ENCODE measurements at regions not wholly inside any gene's neighbourhood (a gene's known extent, or its start where the extent isn't known, plus 50 kb on each side); places are given as distances from the start of the nearest gene placed in this dataset.

- no peaks in the 10 kb centered on the region for H3K79me2 ChIP-seq (ENCODE audit: insufficient read depth, low read length)
- TF ChIP-seq CTCF (IDR thresholded peaks at IDR 0.05; ENCODE audit: extremely low read depth, low read depth, low read length) = no peak
- no peaks in the 10 kb centered on the region for H3K36me3 ChIP-seq (ENCODE audit: insufficient read depth, low read length)
- no peak overlapping the region for H3K27ac ChIP-seq (ENCODE audit: low read depth, low read length)
- H3K4me2 ChIP-seq (ENCODE audit: insufficient read depth, low read length) = no peak overlapping the region
- H3K27me3 ChIP-seq (ENCODE audit: insufficient read depth, low read length) = no peaks in the 10 kb centered on the region
- no peak for DNase-seq (ENCODE audit: insufficient read length, low spot score, missing footprints)
- H3K4me3 ChIP-seq (ENCODE audit: insufficient read depth, low read length) = no peak overlapping the region
- no peaks in the 10 kb centered on the region for H3K4me1 ChIP-seq (ENCODE audit: insufficient read depth, low read length)
- H4K20me1 ChIP-seq (ENCODE audit: insufficient read depth, low read length) = no peaks in the 10 kb centered on the region
- H2AFZ ChIP-seq (ENCODE audit: low read length) = no peak overlapping the region
- H3K9me3 ChIP-seq (ENCODE audit: low read depth, low read length) = no peaks in the 10 kb centered on the region
These were observed 1519.5 kb downstream of the CDH11 start for GRCh38 chr16:63602206-63602927.

GRCh38 chr16:63596716-63597115 lies 1525.1 kb downstream of the CDH11 start:
- no peak for DNase-seq (ENCODE audit: insufficient read length, low spot score, missing footprints)
- TF ChIP-seq CTCF (IDR thresholded peaks at IDR 0.05; ENCODE audit: extremely low read depth, low read depth, low read length) = no peak
- no peaks in the 10 kb centered on the region for H3K79me2 ChIP-seq (ENCODE audit: insufficient read depth, low read length)
- H3K9me3 ChIP-seq (ENCODE audit: low read depth, low read length) = no peaks in the 10 kb centered on the region
- no peak overlapping the region for H2AFZ ChIP-seq (ENCODE audit: low read length)
- H3K4me3 ChIP-seq (ENCODE audit: insufficient read depth, low read length) = no peak overlapping the region
- H3K27me3 ChIP-seq (ENCODE audit: insufficient read depth, low read length) = no peaks in the 10 kb centered on the region
- no peaks in the 10 kb centered on the region for H4K20me1 ChIP-seq (ENCODE audit: insufficient read depth, low read length)
- H3K36me3 ChIP-seq (ENCODE audit: insufficient read depth, low read length) = no peaks in the 10 kb centered on the region
- H3K4me1 ChIP-seq (ENCODE audit: insufficient read depth, low read length) = no peaks in the 10 kb centered on the region
- H3K27ac ChIP-seq (ENCODE audit: low read depth, low read length) = no peak overlapping the region
- no peak overlapping the region for H3K4me2 ChIP-seq (ENCODE audit: insufficient read depth, low read length)

GRCh38 chr16:63592852-63593251 lies 1529.0 kb downstream of the CDH11 start:
- no peaks in the 10 kb centered on the region for H3K79me2 ChIP-seq (ENCODE audit: insufficient read depth, low read length)
- no peaks in the 10 kb centered on the region for H3K4me1 ChIP-seq (ENCODE audit: insufficient read depth, low read length)
- DNase-seq (ENCODE audit: insufficient read length, low spot score, missing footprints) = no peak
- no peaks in the 10 kb centered on the region for H4K20me1 ChIP-seq (ENCODE audit: insufficient read depth, low read length)
- no peak overlapping the region for H2AFZ ChIP-seq (ENCODE audit: low read length)
- H3K27me3 ChIP-seq (ENCODE audit: insufficient read depth, low read length) = no peaks in the 10 kb centered on the region
- H3K9me3 ChIP-seq (ENCODE audit: low read depth, low read length) = no peaks in the 10 kb centered on the region
- no peak overlapping the region for H3K4me2 ChIP-seq (ENCODE audit: insufficient read depth, low read length)
- TF ChIP-seq CTCF (IDR thresholded peaks at IDR 0.05; ENCODE audit: extremely low read depth, low read depth, low read length) = no peak
- H3K4me3 ChIP-seq (ENCODE audit: insufficient read depth, low read length) = no peak overlapping the region
- no peak overlapping the region for H3K27ac ChIP-seq (ENCODE audit: low read depth, low read length)
- H3K36me3 ChIP-seq (ENCODE audit: insufficient read depth, low read length) = no peaks in the 10 kb centered on the region

- Histone ChIP-seq H3K27ac (ENCODE audit: low read depth, low read length) (no peak overlapping the region), H3K4me3 (ENCODE audit: insufficient read depth, low read length) (no peak overlapping the region), H4K20me1 (ENCODE audit: insufficient read depth, low read length) (no peaks in the 10 kb centered on the region), H3K4me1 (ENCODE audit: insufficient read depth, low read length) (no peaks in the 10 kb centered on the region), H3K27me3 (ENCODE audit: insufficient read depth, low read length) (no peaks in the 10 kb centered on the region), H3K36me3 (ENCODE audit: insufficient read depth, low read length) (no peaks in the 10 kb centered on the region), H3K4me2 (ENCODE audit: insufficient read depth, low read length) (no peak overlapping the region), H3K79me2 (ENCODE audit: insufficient read depth, low read length) (no peaks in the 10 kb centered on the region), H2AFZ (ENCODE audit: low read length) (no peak overlapping the region), H3K9me3 (ENCODE audit: low read depth, low read length) (no peaks in the 10 kb centered on the region)
- no peak for TF ChIP-seq CTCF (IDR thresholded peaks at IDR 0.05; ENCODE audit: extremely low read depth, low read depth, low read length)
- no peak for DNase-seq (ENCODE audit: insufficient read length, low spot score, missing footprints)
These were observed 1540.3 kb downstream of the CDH11 start for GRCh38 chr16:63581570-63581969.

Data from osteoblast (primary cell).